Large intestine (tissue), 3 donors: ENCODE measurements at regions not wholly inside any gene's neighbourhood (a gene's known extent, or its start where the extent isn't known, plus 50 kb on each side); places are given as distances from the start of the nearest gene placed in this dataset.
"Not testable (repeated sequence)": the region's sequence is repeated elsewhere in the genome, so short reads cannot be mapped to it uniquely, and the experiment has no call there.

Source experiments
- DNase-seq, 2 donors: peaks; one replicate each; pipeline versions ENCODE4 v3.0.0 to v3.0.0-alpha.2; 2013
- H3K27ac ChIP-seq: one replicate; pipeline ENCODE4 v1.5.1; 2013; ENCODE audit warnings: low read length
- H3K27me3 ChIP-seq: 2 replicates; pipeline ENCODE4 v1.6.1; 2013; ENCODE audit warnings: low read length; ENCODE audit not compliant: control insufficient read depth, insufficient read depth
- H3K36me3 ChIP-seq: 2 replicates; pipeline ENCODE4 v1.6.1; 2013; ENCODE audit warnings: low read length; ENCODE audit not compliant: control insufficient read depth, insufficient read depth
- H3K4me1 ChIP-seq: one replicate; pipeline ENCODE4 v1.6.1; 2013; ENCODE audit warnings: low read length; ENCODE audit not compliant: control insufficient read depth, insufficient read depth
- H3K4me3 ChIP-seq: one replicate; pipeline ENCODE4 v1.5.1; 2013; ENCODE audit warnings: low read length
- H3K9me3 ChIP-seq: one replicate; pipeline ENCODE4 v1.6.1; 2013; ENCODE audit warnings: mild to moderate bottlenecking, low read depth, low read length, moderate library complexity; ENCODE audit not compliant: control insufficient read depth
- WGBS: methylation state at CpG from one replicate; pipeline ENCODE4 v1.1.5; 2013; ENCODE audit warnings: low lambda C conversion rate; ENCODE audit not compliant: insufficient coverage; 5-methylcytosine and 5-hydroxymethylcytosine counted together

- Histone ChIP-seq H3K9me3 (no peaks in the 10 kb centered on the region), H3K27ac (no peak overlapping the region), H3K36me3 (no peaks in the 10 kb centered on the region), H3K4me1 (no peaks in the 10 kb centered on the region), H3K27me3 (no peaks in the 10 kb centered on the region), H3K4me3 (no peak overlapping the region)
- DNase-seq: no peak
- WGBS: 20% methylated on average over 2 of the region's 22 CpGs
Observed at GRCh38 chr12:124217508-124218242, 77.2 kb upstream of the RFLNA start.

GRCh38 chr12:124218243-124218560, 76.7 kb upstream of the RFLNA start:
- Histone ChIP-seq H3K4me3 (no peak overlapping the region), H3K36me3 (no peaks in the 10 kb centered on the region), H3K4me1 (no peaks in the 10 kb centered on the region), H3K27me3 (no peaks in the 10 kb centered on the region), H3K27ac (no peak overlapping the region), H3K9me3 (no peaks in the 10 kb centered on the region)
- 83% methylated on average over 1 of the region's 1 CpG for WGBS
- no peak for DNase-seq

- DNase-seq, H3K27ac ChIP-seq, H3K4me1 ChIP-seq, H3K9me3 ChIP-seq, H3K36me3 ChIP-seq, H3K4me3 ChIP-seq, H3K27me3 ChIP-seq: not testable (repeated sequence)
- WGBS: no CpG with 5 or more reads among the region's 3 CpGs
Observed at GRCh38 chr12:124218650-124219049, 76.2 kb upstream of the RFLNA start.

- Histone ChIP-seq H3K36me3 (no peaks in the 10 kb centered on the region), H3K27me3 (no peaks in the 10 kb centered on the region), H3K4me3 (no peak overlapping the region), H3K4me1 (no peaks in the 10 kb centered on the region), H3K27ac (no peak overlapping the region), H3K9me3 (no peaks in the 10 kb centered on the region)
- WGBS: no CpG with 5 or more reads among the region's 14 CpGs
- DNase-seq: no peak
Observed at GRCh38 chr12:124222368-124223245, 72.3 kb upstream of the RFLNA start.

- not testable (repeated sequence) for H3K27me3 ChIP-seq, H3K27ac ChIP-seq, H3K4me3 ChIP-seq, H3K36me3 ChIP-seq, H3K9me3 ChIP-seq, DNase-seq, H3K4me1 ChIP-seq
- WGBS: no CpG with 5 or more reads among the region's 12 CpGs
Observed at GRCh38 chr12:124223733-124224138, 71.2 kb upstream of the RFLNA start.

GRCh38 chr12:124224535-124225110, 70.3 kb upstream of the RFLNA start:
- no peak for DNase-seq
- no peak overlapping the region for H3K27ac ChIP-seq
- H3K9me3 ChIP-seq: no peaks in the 10 kb centered on the region
- no CpG with 5 or more reads among the region's 19 CpGs for WGBS
- H3K27me3 ChIP-seq: no peaks in the 10 kb centered on the region
- no peaks in the 10 kb centered on the region for H3K36me3 ChIP-seq
- no peaks in the 10 kb centered on the region for H3K4me1 ChIP-seq
- no peak overlapping the region for H3K4me3 ChIP-seq

- DNase-seq: no peak
- Histone ChIP-seq H3K9me3 (no peaks in the 10 kb centered on the region), H3K4me1 (no peaks in the 10 kb centered on the region), H3K4me3 (no peak overlapping the region), H3K36me3 (no peaks in the 10 kb centered on the region), H3K27me3 (no peaks in the 10 kb centered on the region), H3K27ac (no peak overlapping the region)
- WGBS: no CpG with 5 or more reads among the region's 4 CpGs
Observed at GRCh38 chr12:124225730-124226129, 69.2 kb upstream of the RFLNA start.

- Histone ChIP-seq H3K4me3 (no peak overlapping the region), H3K4me1 (peaks cover 18% of the 10 kb centered on the region), H3K36me3 (no peaks in the 10 kb centered on the region), H3K27ac (no peak overlapping the region), H3K27me3 (no peaks in the 10 kb centered on the region), H3K9me3 (no peaks in the 10 kb centered on the region)
- no CpG with 5 or more reads among the region's 25 CpGs for WGBS
- no peak for DNase-seq
Observed at GRCh38 chr12:124227951-124228711, 66.8 kb upstream of the RFLNA start.

GRCh38 chr12:124229520-124229919, 65.4 kb upstream of the RFLNA start:
- no peaks in the 10 kb centered on the region for H3K36me3 ChIP-seq
- no peaks in the 10 kb centered on the region for H3K27me3 ChIP-seq
- H3K27ac ChIP-seq: no peak overlapping the region
- H3K4me3 ChIP-seq: no peak overlapping the region
- no peaks in the 10 kb centered on the region for H3K9me3 ChIP-seq
- peaks cover 27% of the 10 kb centered on the region for H3K4me1 ChIP-seq
- DNase-seq: no peak

- Histone ChIP-seq H3K4me3 (no peak overlapping the region), H3K9me3 (peaks cover 4% of the 10 kb centered on the region), H3K4me1 (peaks cover 27% of the 10 kb centered on the region), H3K27me3 (no peaks in the 10 kb centered on the region), H3K36me3 (no peaks in the 10 kb centered on the region), H3K27ac (no peak overlapping the region)
- DNase-seq: no peak
- no CpG with 5 or more reads among the region's 2 CpGs for WGBS
Observed at GRCh38 chr12:124230117-124230757, 64.7 kb upstream of the RFLNA start.
